GM12878 (cell line): ENCODE measurements at regions not wholly inside any gene's neighbourhood (a gene's known extent, or its start where the extent isn't known, plus 50 kb on each side); places are given as distances from the start of the nearest gene placed in this dataset.

ENCODE experiments used
- ATAC-seq: fragments of 200-7000 bp; cut with Tn5 transposase; 3 replicates; pipeline ENCODE4 v1.9.1; 2020; ENCODE audit warnings: mild to moderate bottlenecking, moderate library complexity
- BruUV-seq: library from RNA; stranded (reverse); fragments of 400-500 nt; replicated peaks from 2 replicates; lab custom pipeline; 2021; lab: Mats Ljungman, UMichigan
- CTCF ChIA-PET: fragments of 300-600 bp; sonication (Branson Sonifier 250); formaldehyde crosslinking; extraction: SDS; loops from one replicate; lab custom pipeline; 2021; ENCODE audit warnings: inconsistent platforms; lab: Yijun Ruan, JAX
- POLR2A ChIA-PET: fragments of 350-600 bp; formaldehyde crosslinking; extraction: SDS; loops from one replicate; lab custom pipeline; 2021; ENCODE audit warnings: inconsistent platforms; lab: Charles Lee
- RAD21 ChIA-PET: fragments of 300-600 bp; sonication (Branson Sonifier 250); formaldehyde crosslinking; loops from one replicate; lab custom pipeline; 2023; ENCODE audit warnings: antibody characterized with exemption; ENCODE audit not compliant: unreplicated experiment; lab: Charles Lee
- SMC1A ChIA-PET: fragments of 300-600 bp; sonication (Branson Sonifier 250); formaldehyde crosslinking; loops from one replicate; lab custom pipeline; 2023; ENCODE audit not compliant: unreplicated experiment, uncharacterized antibody; lab: Charles Lee
- DNase-seq: peaks from one replicate; pipeline ENCODE4 v3.0.0-alpha.2; 2011; ENCODE audit warnings: low read depth, low spot score
- FAIRE-seq: peaks from 3 replicates; lab custom pipeline; 2011; peaks lifted over from hg19 to GRCh38; lab: Jason Lieb, UNC
- H2AFZ ChIP-seq: 2 replicates; pipeline ENCODE4 v1.6.0; 2011; ENCODE audit warnings: low read depth, low read length, control low read depth; ENCODE audit not compliant: control insufficient read depth
- H3K27ac ChIP-seq: 2 replicates; pipeline ENCODE4 v1.5.1; 2011; ENCODE audit warnings: control low read depth; ENCODE audit not compliant: control insufficient read depth, insufficient read depth
- H3K27me3 ChIP-seq, 2 experiments: replicated peaks in 1 of 2; 2 replicates each; pipeline versions ENCODE4 v1.6.0 to v1.6.1; 2011; ENCODE audit warnings: low read length in 1 of 2; ENCODE audit not compliant: control insufficient read depth in 2 of 2, insufficient read depth in 2 of 2
- H3K36me3 ChIP-seq, 2 experiments: 2 replicates each; pipeline ENCODE4 v1.5.1; 2011; ENCODE audit warnings: low read length in 1 of 2; ENCODE audit not compliant: control insufficient read depth in 2 of 2, insufficient read depth in 2 of 2
- H3K4me1 ChIP-seq: 2 replicates; pipeline ENCODE4 v1.6.1; 2011; ENCODE audit warnings: mild to moderate bottlenecking, low read length, moderate library complexity, mixed read lengths; ENCODE audit not compliant: control insufficient read depth, insufficient read depth
- H3K4me2 ChIP-seq: 2 replicates; pipeline ENCODE4 v1.6.0; 2011; ENCODE audit warnings: control low read depth; ENCODE audit not compliant: control insufficient read depth, insufficient read depth
- H3K4me3 ChIP-seq: fragments of 200-600 bp; sonication (generic); 2 replicates; pipeline ENCODE4 v1.5.1; 2016
- H3K79me2 ChIP-seq: 2 replicates; pipeline ENCODE4 v1.6.0; 2011; ENCODE audit warnings: low read length; ENCODE audit not compliant: control insufficient read depth, insufficient read depth
- H3K9ac ChIP-seq: 2 replicates; pipeline ENCODE4 v1.8.0; 2011; ENCODE audit warnings: low read length, control low read depth, mixed read lengths; ENCODE audit not compliant: control insufficient read depth, insufficient read depth
- H3K9me3 ChIP-seq: replicated peaks from 3 replicates; pipeline ENCODE4 v1.5.1; 2011; ENCODE audit warnings: mild to moderate bottlenecking, low read length; ENCODE audit not compliant: control insufficient read depth, insufficient read depth
- H4K20me1 ChIP-seq: 2 replicates; pipeline ENCODE4 v1.6.0; 2011; ENCODE audit not compliant: control insufficient read depth, insufficient read depth
- BACH1 ChIP-seq: fragments of 450-650 bp; IDR thresholded peaks from 2 replicates; pipeline ENCODE4 v1.6.1; 2017; ENCODE audit warnings: mild to moderate bottlenecking, borderline replicate concordance
- FOS ChIP-seq: IDR thresholded peaks from 3 replicates; pipeline ENCODE4 v1.6.1; 2011; ENCODE audit warnings: borderline replicate concordance; ENCODE audit not compliant: insufficient read length; ENCODE audit errors: extremely low read depth
- HDAC2 ChIP-seq: fragments of 200-600 bp; sonication (generic); IDR thresholded peaks from 2 replicates; pipeline ENCODE4 v1.6.1; 2017
- JUNB ChIP-seq: IDR thresholded peaks from 2 replicates; pipeline ENCODE4 v1.6.1; 2016; ENCODE audit warnings: antibody characterized with exemption, mild to moderate bottlenecking
- NBN ChIP-seq: fragments of 450-650 bp; IDR thresholded peaks from 2 replicates; pipeline ENCODE4 v1.6.1; 2016
- NR2C1 ChIP-seq: fragments of 450-650 bp; IDR thresholded peaks from 2 replicates; pipeline ENCODE4 v1.6.1; 2017; ENCODE audit warnings: antibody characterized with exemption, mild to moderate bottlenecking, moderate library complexity
- SP1 ChIP-seq: IDR thresholded peaks from one replicate; pipeline ENCODE4 v1.6.1; 2011; ENCODE audit warnings: low read depth, low read length
- SPI1 ChIP-seq: IDR thresholded peaks from 2 replicates; pipeline ENCODE4 v1.6.1; 2011; ENCODE audit warnings: low read depth, mild to moderate bottlenecking, low read length, moderate library complexity, borderline replicate concordance; ENCODE audit not compliant: insufficient read depth
- TCF7 ChIP-seq: IDR thresholded peaks from 2 replicates; pipeline ENCODE4 v1.6.1; 2014; ENCODE audit warnings: antibody characterized with exemption, borderline replicate concordance
- WGBS: methylation state at CpG from one replicate; pipeline ENCODE4 v1.1.6; 2016; ENCODE audit warnings: low lambda C conversion rate; ENCODE audit not compliant: insufficient replicate concordance, insufficient coverage; ENCODE audit errors: missing lambda C conversion rate; 5-methylcytosine and 5-hydroxymethylcytosine counted together
- in situ Hi-C: fragments of 300-500 bp; cut with MboI; formaldehyde crosslinking; loops from 9 replicates; pipeline ENCODE4 v1.14.3; 2018; ENCODE audit warnings: mixed read lengths
- intact Hi-C: fragments of 100-400 bp; cut with micrococcal nuclease; formaldehyde crosslinking; loops from one replicate; pipeline ENCODE4 v1.14.2; 2022; ENCODE audit not compliant: unreplicated experiment
- TF ChIP-seq, protein P1 (sequence below): IDR thresholded peaks from 2 replicates; pipeline ENCODE4 v1.6.1; 2012; ENCODE audit warnings: low read depth, low read length, improper control_type of control experiment
- TF ChIP-seq, protein P2 (sequence below): IDR thresholded peaks from 2 replicates; pipeline ENCODE4 v1.6.1; 2011; ENCODE audit warnings: low read depth, mild to moderate bottlenecking, low read length, moderate library complexity, borderline replicate concordance; ENCODE audit errors: extremely low read depth
- TF ChIP-seq, protein P3 (sequence below): fragments of 450-650 bp; IDR thresholded peaks from 2 replicates; pipeline ENCODE4 v1.6.1; 2017; ENCODE audit warnings: mild to moderate bottlenecking
- TF ChIP-seq, protein P4 (sequence below): IDR thresholded peaks from 2 replicates; pipeline ENCODE4 v1.6.1; 2012; ENCODE audit warnings: improper control_type of control experiment, low read depth, low read length; ENCODE audit not compliant: insufficient replicate concordance
- TF ChIP-seq, protein P5 (sequence below): fragments of 450-650 bp; IDR thresholded peaks from 2 replicates; pipeline ENCODE4 v1.6.1; 2018; ENCODE audit warnings: borderline replicate concordance, mild to moderate bottlenecking; ENCODE audit not compliant: partially characterized antibody

DNA sequence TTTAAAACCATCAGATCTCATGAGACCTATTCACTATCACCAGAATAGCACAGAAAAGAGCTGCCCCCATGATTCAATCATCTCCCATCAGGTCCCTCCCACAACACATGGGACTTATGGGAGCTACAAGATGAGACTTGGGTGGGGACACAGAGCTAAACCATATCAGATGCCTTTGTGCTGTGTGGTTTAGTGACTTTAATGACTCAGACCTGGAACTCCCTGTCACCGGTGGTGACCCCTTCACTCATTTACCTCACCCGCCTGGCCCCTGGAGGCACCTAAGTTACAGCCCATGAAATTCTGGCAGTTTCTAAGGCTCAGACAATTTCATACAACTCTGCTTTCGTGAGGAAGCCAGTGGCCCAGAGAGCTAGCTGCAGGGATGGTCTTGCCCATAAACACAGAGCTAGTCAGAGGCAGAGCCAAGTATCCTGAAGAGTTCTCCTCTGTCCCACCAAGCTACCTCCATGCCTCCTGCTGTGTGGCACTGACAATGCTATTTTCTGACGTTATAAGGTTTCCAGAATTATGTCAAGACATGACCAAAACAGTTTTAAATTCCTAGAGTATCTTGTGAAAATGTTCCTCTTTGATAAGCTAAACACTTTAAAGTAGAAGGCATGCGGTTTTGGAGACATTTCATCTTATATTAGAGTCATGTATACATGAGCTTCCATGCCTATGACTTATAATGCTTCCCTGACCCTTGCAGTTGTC is 231.1 kb upstream of the IL12A start:
- Histone ChIP-seq H4K20me1 (no peaks in the 10 kb centered on the region), H3K4me3 (no peak overlapping the region), H3K4me2 (no peak overlapping the region), H3K9ac (no peak overlapping the region), H3K4me1 (no peaks in the 10 kb centered on the region), H3K27me3 (peaks cover 4 to 8% of the 10 kb centered on the region in 2 experiments; a peak in 3 of 4 replicates), H3K36me3 (no peaks in the 10 kb centered on the region), H3K79me2 (no peaks in the 10 kb centered on the region), H3K9me3 (peaks cover 2% of the 10 kb centered on the region; the same call in 1 of the 3 replicates), H3K27ac (no peak overlapping the region), H2AFZ (no peak overlapping the region)
- DNase-seq (no peak), ATAC-seq (no peak), FAIRE-seq (no peak)
- ChIA-PET RAD21 (no interaction called here), SMC1A (no interaction called here), CTCF (interaction anchor here (0.6 to 0.7 kb wide), 2 partner anchors 46 to 405 kb away, joined by 3 read pairs; no protein-coding TSS in a partner anchor), POLR2A (no interaction called here)
- in situ Hi-C loops, result no loop called here
- 0% methylated on average over 5 of the region's 5 CpGs for WGBS
- BruUV-seq, result no TSS peak
- intact Hi-C loops, result no loop called here
- TF ChIP-seq, protein P1, sequence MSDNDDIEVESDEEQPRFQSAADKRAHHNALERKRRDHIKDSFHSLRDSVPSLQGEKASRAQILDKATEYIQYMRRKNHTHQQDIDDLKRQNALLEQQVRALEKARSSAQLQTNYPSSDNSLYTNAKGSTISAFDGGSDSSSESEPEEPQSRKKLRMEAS, result no peak
- no peak for TF ChIP-seq NBN
- no peak for TF ChIP-seq JUNB
- no peak for TF ChIP-seq HDAC2
- no peak for TF ChIP-seq SP1
- TF ChIP-seq, protein P2, sequence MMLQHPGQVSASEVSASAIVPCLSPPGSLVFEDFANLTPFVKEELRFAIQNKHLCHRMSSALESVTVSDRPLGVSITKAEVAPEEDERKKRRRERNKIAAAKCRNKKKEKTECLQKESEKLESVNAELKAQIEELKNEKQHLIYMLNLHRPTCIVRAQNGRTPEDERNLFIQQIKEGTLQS, result no peak
- TF ChIP-seq, protein P3, sequence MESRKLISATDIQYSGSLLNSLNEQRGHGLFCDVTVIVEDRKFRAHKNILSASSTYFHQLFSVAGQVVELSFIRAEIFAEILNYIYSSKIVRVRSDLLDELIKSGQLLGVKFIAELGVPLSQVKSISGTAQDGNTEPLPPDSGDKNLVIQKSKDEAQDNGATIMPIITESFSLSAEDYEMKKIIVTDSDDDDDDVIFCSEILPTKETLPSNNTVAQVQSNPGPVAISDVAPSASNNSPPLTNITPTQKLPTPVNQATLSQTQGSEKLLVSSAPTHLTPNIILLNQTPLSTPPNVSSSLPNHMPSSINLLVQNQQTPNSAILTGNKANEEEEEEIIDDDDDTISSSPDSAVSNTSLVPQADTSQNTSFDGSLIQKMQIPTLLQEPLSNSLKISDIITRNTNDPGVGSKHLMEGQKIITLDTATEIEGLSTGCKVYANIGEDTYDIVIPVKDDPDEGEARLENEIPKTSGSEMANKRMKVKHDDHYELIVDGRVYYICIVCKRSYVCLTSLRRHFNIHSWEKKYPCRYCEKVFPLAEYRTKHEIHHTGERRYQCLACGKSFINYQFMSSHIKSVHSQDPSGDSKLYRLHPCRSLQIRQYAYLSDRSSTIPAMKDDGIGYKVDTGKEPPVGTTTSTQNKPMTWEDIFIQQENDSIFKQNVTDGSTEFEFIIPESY, result no peak
- TF ChIP-seq BACH1, result no peak
- TF ChIP-seq SPI1, result no peak
- TF ChIP-seq, protein P4, sequence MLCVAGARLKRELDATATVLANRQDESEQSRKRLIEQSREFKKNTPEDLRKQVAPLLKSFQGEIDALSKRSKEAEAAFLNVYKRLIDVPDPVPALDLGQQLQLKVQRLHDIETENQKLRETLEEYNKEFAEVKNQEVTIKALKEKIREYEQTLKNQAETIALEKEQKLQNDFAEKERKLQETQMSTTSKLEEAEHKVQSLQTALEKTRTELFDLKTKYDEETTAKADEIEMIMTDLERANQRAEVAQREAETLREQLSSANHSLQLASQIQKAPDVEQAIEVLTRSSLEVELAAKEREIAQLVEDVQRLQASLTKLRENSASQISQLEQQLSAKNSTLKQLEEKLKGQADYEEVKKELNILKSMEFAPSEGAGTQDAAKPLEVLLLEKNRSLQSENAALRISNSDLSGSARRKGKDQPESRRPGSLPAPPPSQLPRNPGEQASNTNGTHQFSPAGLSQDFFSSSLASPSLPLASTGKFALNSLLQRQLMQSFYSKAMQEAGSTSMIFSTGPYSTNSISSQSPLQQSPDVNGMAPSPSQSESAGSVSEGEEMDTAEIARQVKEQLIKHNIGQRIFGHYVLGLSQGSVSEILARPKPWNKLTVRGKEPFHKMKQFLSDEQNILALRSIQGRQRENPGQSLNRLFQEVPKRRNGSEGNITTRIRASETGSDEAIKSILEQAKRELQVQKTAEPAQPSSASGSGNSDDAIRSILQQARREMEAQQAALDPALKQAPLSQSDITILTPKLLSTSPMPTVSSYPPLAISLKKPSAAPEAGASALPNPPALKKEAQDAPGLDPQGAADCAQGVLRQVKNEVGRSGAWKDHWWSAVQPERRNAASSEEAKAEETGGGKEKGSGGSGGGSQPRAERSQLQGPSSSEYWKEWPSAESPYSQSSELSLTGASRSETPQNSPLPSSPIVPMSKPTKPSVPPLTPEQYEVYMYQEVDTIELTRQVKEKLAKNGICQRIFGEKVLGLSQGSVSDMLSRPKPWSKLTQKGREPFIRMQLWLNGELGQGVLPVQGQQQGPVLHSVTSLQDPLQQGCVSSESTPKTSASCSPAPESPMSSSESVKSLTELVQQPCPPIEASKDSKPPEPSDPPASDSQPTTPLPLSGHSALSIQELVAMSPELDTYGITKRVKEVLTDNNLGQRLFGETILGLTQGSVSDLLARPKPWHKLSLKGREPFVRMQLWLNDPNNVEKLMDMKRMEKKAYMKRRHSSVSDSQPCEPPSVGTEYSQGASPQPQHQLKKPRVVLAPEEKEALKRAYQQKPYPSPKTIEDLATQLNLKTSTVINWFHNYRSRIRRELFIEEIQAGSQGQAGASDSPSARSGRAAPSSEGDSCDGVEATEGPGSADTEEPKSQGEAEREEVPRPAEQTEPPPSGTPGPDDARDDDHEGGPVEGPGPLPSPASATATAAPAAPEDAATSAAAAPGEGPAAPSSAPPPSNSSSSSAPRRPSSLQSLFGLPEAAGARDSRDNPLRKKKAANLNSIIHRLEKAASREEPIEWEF, result no peak
- TF ChIP-seq FOS, result no peak
- TF ChIP-seq, protein P5, sequence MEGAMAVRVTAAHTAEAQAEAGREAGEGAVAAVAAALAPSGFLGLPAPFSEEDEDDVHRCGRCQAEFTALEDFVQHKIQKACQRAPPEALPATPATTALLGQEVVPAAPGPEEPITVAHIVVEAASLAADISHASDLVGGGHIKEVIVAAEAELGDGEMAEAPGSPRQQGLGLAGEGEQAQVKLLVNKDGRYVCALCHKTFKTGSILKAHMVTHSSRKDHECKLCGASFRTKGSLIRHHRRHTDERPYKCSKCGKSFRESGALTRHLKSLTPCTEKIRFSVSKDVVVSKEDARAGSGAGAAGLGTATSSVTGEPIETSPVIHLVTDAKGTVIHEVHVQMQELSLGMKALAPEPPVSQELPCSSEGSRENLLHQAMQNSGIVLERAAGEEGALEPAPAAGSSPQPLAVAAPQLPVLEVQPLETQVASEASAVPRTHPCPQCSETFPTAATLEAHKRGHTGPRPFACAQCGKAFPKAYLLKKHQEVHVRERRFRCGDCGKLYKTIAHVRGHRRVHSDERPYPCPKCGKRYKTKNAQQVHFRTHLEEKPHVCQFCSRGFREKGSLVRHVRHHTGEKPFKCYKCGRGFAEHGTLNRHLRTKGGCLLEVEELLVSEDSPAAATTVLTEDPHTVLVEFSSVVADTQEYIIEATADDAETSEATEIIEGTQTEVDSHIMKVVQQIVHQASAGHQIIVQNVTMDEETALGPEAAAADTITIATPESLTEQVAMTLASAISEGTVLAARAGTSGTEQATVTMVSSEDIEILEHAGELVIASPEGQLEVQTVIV, result no peak
- no peak for TF ChIP-seq NR2C1
- no peak for TF ChIP-seq TCF7
